GM23338 (cell line): ENCODE measurements at regions not wholly inside any gene's neighbourhood (a gene's known extent, or its start where the extent isn't known, plus 50 kb on each side); places are given as distances from the start of the nearest gene placed in this dataset.

Source experiments
- ATAC-seq: fragments of 200-7000 bp; cut with Tn5 transposase; 3 replicates; pipeline ENCODE4 v1.9.1; 2020
- DNase-seq: peaks from one replicate; pipeline ENCODE4 v3.0.0-alpha.2; 2015; ENCODE audit warnings: low spot score
- H2AFZ ChIP-seq: fragments of 200-600 bp; sonication (generic); 2 replicates; pipeline ENCODE4 v1.8.0; 2016; ENCODE audit warnings: antibody characterized with exemption, mild to moderate bottlenecking, moderate library complexity
- H3F3A ChIP-seq: fragments of 200-600 bp; sonication (generic); replicated peaks from 2 replicates; pipeline ENCODE4 v1.8.0; 2017; ENCODE audit warnings: antibody characterized with exemption, mixed run types, low read depth
- H3K27ac ChIP-seq: fragments of 200-600 bp; sonication (generic); 2 replicates; pipeline ENCODE4 v1.6.1; 2016; ENCODE audit warnings: low read depth
- H3K27me3 ChIP-seq: fragments of 200-600 bp; sonication (generic); 2 replicates; pipeline ENCODE4 v1.8.0; 2016; ENCODE audit warnings: mild to moderate bottlenecking, mixed run types, moderate library complexity; ENCODE audit not compliant: insufficient read depth
- H3K36me3 ChIP-seq: fragments of 200-600 bp; sonication (generic); 2 replicates; pipeline ENCODE4 v1.8.0; 2016; ENCODE audit warnings: mild to moderate bottlenecking; ENCODE audit not compliant: insufficient read depth
- H3K4me1 ChIP-seq: fragments of 200-600 bp; sonication (generic); 2 replicates; pipeline ENCODE4 v1.8.0; 2016; ENCODE audit warnings: mild to moderate bottlenecking, moderate library complexity; ENCODE audit not compliant: insufficient read depth
- H3K4me2 ChIP-seq: fragments of 200-600 bp; sonication (generic); 2 replicates; pipeline ENCODE4 v1.7.1; 2017; ENCODE audit warnings: mixed run types
- H3K4me3 ChIP-seq: fragments of 200-600 bp; sonication (generic); 2 replicates; pipeline ENCODE4 v1.6.1; 2016; ENCODE audit warnings: mixed run types
- H3K79me2 ChIP-seq: fragments of 200-600 bp; sonication (generic); replicated peaks from 2 replicates; pipeline ENCODE4 v1.8.0; 2017; ENCODE audit warnings: mild to moderate bottlenecking; ENCODE audit not compliant: insufficient read depth
- H3K9me2 ChIP-seq: fragments of 200-600 bp; sonication (generic); 2 replicates; pipeline ENCODE4 v1.8.0; 2017; ENCODE audit not compliant: insufficient read depth
- H4K20me1 ChIP-seq: fragments of 200-600 bp; sonication (generic); replicated peaks from 2 replicates; pipeline ENCODE4 v1.8.0; 2017; ENCODE audit warnings: mild to moderate bottlenecking; ENCODE audit not compliant: insufficient read depth
- H3K27ac Mint-ChIP-seq: 2 replicates; pipeline ENCODE4 v1.8.0; 2020; ENCODE audit warnings: inconsistent platforms, mild to moderate bottlenecking, moderate library complexity, mixed read lengths
- H3K27me3 Mint-ChIP-seq: 3 replicates; pipeline ENCODE4 v1.8.0; 2022; ENCODE audit warnings: low read depth, mild to moderate bottlenecking, moderate library complexity, mixed read lengths, inconsistent platforms; ENCODE audit not compliant: insufficient read depth, poor library complexity
- H3K36me3 Mint-ChIP-seq: 3 replicates; pipeline ENCODE4 v1.8.0; 2021; ENCODE audit warnings: low read depth, mild to moderate bottlenecking, inconsistent platforms, moderate library complexity, mixed read lengths
- H3K4me1 Mint-ChIP-seq: 3 replicates; pipeline ENCODE4 v1.8.0; 2020; ENCODE audit warnings: mild to moderate bottlenecking, inconsistent platforms, mixed read lengths
- H3K4me3 Mint-ChIP-seq: 3 replicates; pipeline ENCODE4 v1.8.0; 2021; ENCODE audit warnings: moderate library complexity, mild to moderate bottlenecking, inconsistent platforms, mixed read lengths
- H3K9me3 Mint-ChIP-seq: 3 replicates; pipeline ENCODE4 v1.8.0; 2020; ENCODE audit warnings: moderate library complexity, mild to moderate bottlenecking, inconsistent platforms, mixed read lengths
- CTCF ChIP-seq, 2 experiments: fragments of 200-600 bp in 1 of 2; sonication (generic) in 1 of 2; conservative IDR thresholded peaks; 2 replicates each; pipeline versions ENCODE4 v1.5.1 to v1.6.1; 2016 to 2017; ENCODE audit warnings: antibody characterized with exemption in 2 of 2, low read depth in 2 of 2, mild to moderate bottlenecking in 2 of 2, moderate library complexity in 1 of 2
- EZH2phosphoT487 ChIP-seq: fragments of 200-600 bp; sonication (generic); IDR thresholded peaks from one replicate; pipeline ENCODE4 v1.8.1; 2018; ENCODE audit warnings: antibody characterized with exemption; ENCODE audit not compliant: unreplicated experiment
- NANOG ChIP-seq: IDR thresholded peaks from 2 replicates; pipeline ENCODE4 v1.6.1; 2016; ENCODE audit warnings: antibody characterized with exemption, borderline replicate concordance
- STAT1 ChIP-seq: IDR thresholded peaks from one replicate; pipeline ENCODE4 v1.6.1; 2016; ENCODE audit warnings: antibody characterized with exemption; ENCODE audit not compliant: unreplicated experiment
- ZNF114 ChIP-seq: fragments of 250-450 bp; sonication (Bioruptor Pico); IDR thresholded peaks from 2 replicates; pipeline ENCODE4 v1.5.0; 2020; ENCODE audit warnings: mild to moderate bottlenecking, moderate library complexity
- ZNF331 ChIP-seq: fragments of 250-450 bp; sonication (Bioruptor Pico); IDR thresholded peaks from 2 replicates; pipeline ENCODE4 v1.5.0; 2020; ENCODE audit warnings: low read depth, mild to moderate bottlenecking, moderate library complexity
- ZNF462 ChIP-seq: fragments of 250-450 bp; sonication (Bioruptor Pico); IDR thresholded peaks from 2 replicates; pipeline ENCODE4 v1.5.0; 2020; ENCODE audit warnings: mild to moderate bottlenecking, moderate library complexity
- TF ChIP-seq, protein P1 (sequence below): IDR thresholded peaks from 2 replicates; pipeline ENCODE4 v1.6.1; 2016; ENCODE audit warnings: antibody characterized with exemption
- TF ChIP-seq, protein P2 (sequence below): IDR thresholded peaks from one replicate; pipeline ENCODE4 v1.6.1; 2018; ENCODE audit warnings: antibody characterized with exemption; ENCODE audit not compliant: unreplicated experiment

GRCh38 chr5:174245516-174246075 lies 200.1 kb downstream of the NSG2 start:
- Histone ChIP-seq H3K36me3 (no peaks in the 10 kb centered on the region), H3K27ac (no peak overlapping the region), H3K4me2 (no peak overlapping the region), H4K20me1 (no peaks in the 10 kb centered on the region), H3K79me2 (no peaks in the 10 kb centered on the region), H3K4me1 (no peaks in the 10 kb centered on the region), H3F3A (no peaks in the 10 kb centered on the region), H3K9me2 (no peaks in the 10 kb centered on the region), H2AFZ (peak overlapping the region; percentile 63; the same call in 1 of the 2 replicates), H3K27me3 (no peaks in the 10 kb centered on the region), H3K4me3 (no peak overlapping the region)
- TF ChIP-seq NANOG (no peak), ZNF462 (no peak), ZNF331 (CRISPR knock-in tag) (no peak), EZH2phosphoT487 (no peak), ZNF114 (no peak), STAT1 (no peak), CTCF (conservative IDR thresholded peaks at IDR 0.05; ENCODE audit: low read depth in 2 of 2) (no peak)
- TF ChIP-seq, protein P1, sequence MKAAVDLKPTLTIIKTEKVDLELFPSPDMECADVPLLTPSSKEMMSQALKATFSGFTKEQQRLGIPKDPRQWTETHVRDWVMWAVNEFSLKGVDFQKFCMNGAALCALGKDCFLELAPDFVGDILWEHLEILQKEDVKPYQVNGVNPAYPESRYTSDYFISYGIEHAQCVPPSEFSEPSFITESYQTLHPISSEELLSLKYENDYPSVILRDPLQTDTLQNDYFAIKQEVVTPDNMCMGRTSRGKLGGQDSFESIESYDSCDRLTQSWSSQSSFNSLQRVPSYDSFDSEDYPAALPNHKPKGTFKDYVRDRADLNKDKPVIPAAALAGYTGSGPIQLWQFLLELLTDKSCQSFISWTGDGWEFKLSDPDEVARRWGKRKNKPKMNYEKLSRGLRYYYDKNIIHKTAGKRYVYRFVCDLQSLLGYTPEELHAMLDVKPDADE: no peak
- TF ChIP-seq, protein P2, sequence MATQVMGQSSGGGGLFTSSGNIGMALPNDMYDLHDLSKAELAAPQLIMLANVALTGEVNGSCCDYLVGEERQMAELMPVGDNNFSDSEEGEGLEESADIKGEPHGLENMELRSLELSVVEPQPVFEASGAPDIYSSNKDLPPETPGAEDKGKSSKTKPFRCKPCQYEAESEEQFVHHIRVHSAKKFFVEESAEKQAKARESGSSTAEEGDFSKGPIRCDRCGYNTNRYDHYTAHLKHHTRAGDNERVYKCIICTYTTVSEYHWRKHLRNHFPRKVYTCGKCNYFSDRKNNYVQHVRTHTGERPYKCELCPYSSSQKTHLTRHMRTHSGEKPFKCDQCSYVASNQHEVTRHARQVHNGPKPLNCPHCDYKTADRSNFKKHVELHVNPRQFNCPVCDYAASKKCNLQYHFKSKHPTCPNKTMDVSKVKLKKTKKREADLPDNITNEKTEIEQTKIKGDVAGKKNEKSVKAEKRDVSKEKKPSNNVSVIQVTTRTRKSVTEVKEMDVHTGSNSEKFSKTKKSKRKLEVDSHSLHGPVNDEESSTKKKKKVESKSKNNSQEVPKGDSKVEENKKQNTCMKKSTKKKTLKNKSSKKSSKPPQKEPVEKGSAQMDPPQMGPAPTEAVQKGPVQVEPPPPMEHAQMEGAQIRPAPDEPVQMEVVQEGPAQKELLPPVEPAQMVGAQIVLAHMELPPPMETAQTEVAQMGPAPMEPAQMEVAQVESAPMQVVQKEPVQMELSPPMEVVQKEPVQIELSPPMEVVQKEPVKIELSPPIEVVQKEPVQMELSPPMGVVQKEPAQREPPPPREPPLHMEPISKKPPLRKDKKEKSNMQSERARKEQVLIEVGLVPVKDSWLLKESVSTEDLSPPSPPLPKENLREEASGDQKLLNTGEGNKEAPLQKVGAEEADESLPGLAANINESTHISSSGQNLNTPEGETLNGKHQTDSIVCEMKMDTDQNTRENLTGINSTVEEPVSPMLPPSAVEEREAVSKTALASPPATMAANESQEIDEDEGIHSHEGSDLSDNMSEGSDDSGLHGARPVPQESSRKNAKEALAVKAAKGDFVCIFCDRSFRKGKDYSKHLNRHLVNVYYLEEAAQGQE: no peak
- Mint-ChIP-seq H3K9me3 (no peaks in the 10 kb centered on the region; the same call in 2 of the 3 replicates), H3K4me1 (no peaks in the 10 kb centered on the region), H3K4me3 (no peak overlapping the region), H3K27ac (no peak overlapping the region), H3K27me3 (no peaks in the 10 kb centered on the region), H3K36me3 (no peaks in the 10 kb centered on the region)
- ATAC-seq (no peak), DNase-seq (no peak)
